AG10803 (cell line): ENCODE measurements at regions not wholly inside any gene's neighbourhood (a gene's known extent, or its start where the extent isn't known, plus 50 kb on each side); places are given as distances from the start of the nearest gene placed in this dataset.

Experiments used
- DNase-seq: peaks from one replicate; pipeline ENCODE4 v3.0.0; 2010; ENCODE audit warnings: low read depth
- H3K4me3 ChIP-seq: 2 replicates; pipeline ENCODE4 v1.5.1; 2011; ENCODE audit warnings: mild to moderate bottlenecking, low read length, control low read depth
- TF ChIP-seq, protein P1 (sequence below): conservative IDR thresholded peaks from 2 replicates; pipeline ENCODE4 v1.5.1; 2011; ENCODE audit warnings: mild to moderate bottlenecking, low read length, control low read depth, inconsistent platforms

GRCh38 chr7:68014031-68014736 is 1017.6 kb downstream of the TYW1 start:
- H3K4me3 ChIP-seq: no peak overlapping the region
- no peak for DNase-seq
- TF ChIP-seq, protein P1, sequence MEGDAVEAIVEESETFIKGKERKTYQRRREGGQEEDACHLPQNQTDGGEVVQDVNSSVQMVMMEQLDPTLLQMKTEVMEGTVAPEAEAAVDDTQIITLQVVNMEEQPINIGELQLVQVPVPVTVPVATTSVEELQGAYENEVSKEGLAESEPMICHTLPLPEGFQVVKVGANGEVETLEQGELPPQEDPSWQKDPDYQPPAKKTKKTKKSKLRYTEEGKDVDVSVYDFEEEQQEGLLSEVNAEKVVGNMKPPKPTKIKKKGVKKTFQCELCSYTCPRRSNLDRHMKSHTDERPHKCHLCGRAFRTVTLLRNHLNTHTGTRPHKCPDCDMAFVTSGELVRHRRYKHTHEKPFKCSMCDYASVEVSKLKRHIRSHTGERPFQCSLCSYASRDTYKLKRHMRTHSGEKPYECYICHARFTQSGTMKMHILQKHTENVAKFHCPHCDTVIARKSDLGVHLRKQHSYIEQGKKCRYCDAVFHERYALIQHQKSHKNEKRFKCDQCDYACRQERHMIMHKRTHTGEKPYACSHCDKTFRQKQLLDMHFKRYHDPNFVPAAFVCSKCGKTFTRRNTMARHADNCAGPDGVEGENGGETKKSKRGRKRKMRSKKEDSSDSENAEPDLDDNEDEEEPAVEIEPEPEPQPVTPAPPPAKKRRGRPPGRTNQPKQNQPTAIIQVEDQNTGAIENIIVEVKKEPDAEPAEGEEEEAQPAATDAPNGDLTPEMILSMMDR: no peak

- H3K4me3 ChIP-seq: no peak overlapping the region
- TF ChIP-seq, protein P1: no peak
- DNase-seq: no peak
Measured at GRCh38 chr7:68015122-68015977, 1018.7 kb downstream of the TYW1 start.

DNA sequence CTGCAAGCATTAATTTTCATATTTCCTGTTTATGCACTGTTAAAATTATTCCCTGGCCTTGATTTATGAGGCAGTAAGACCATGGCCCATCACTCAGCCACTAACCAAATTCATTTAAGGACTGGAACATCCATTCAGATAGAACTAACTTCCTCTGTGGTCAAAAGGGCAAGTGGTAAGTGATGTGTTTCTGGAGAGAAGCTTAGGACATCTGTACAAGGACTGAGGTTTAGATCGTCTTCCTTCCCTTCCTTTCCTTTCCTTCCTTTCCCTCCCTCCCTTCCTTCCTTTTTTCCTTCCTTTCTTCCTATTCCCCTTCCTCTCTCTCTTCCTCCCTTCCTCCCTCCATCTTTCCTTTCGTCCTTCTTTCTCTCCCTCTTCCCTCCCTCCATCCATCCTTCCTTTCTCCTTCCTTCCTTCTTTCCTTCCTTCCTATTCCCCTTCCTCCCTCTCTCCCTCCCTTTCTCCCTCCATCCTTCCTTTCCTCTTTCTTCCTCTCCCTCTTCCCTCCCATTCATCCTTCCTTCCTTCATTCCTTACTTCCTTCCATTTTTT is 1019.4 kb downstream of the TYW1 start:
- no peak for DNase-seq
- TF ChIP-seq, protein P1: no peak
- no peak overlapping the region for H3K4me3 ChIP-seq

GRCh38 chr7:68020102-68020501 is 1023.5 kb downstream of the TYW1 start:
- no peak for DNase-seq
- TF ChIP-seq, protein P1: no peak
- no peak overlapping the region for H3K4me3 ChIP-seq

DNA sequence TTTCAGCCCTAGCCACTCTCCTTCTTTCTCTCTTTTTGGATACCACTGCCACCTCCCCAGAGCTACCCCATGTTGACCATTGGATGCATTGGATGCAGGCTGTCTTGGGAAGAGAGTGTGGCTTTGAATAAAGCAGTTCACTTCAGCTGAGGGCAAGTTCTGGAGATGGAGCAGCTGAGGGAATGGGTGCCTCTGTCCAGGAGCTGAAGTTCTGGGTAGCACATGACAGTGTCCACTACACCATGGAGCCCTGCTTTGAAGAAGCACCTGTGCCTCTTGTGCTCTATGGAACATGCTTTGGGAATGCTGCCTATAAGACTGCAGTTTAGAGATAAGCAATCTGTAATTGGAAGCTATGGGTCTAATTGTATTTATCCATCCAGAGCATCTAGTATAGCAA is 1028.7 kb downstream of the TYW1 start:
- H3K4me3 ChIP-seq: no peak overlapping the region
- TF ChIP-seq, protein P1: no peak
- DNase-seq: no peak

DNA sequence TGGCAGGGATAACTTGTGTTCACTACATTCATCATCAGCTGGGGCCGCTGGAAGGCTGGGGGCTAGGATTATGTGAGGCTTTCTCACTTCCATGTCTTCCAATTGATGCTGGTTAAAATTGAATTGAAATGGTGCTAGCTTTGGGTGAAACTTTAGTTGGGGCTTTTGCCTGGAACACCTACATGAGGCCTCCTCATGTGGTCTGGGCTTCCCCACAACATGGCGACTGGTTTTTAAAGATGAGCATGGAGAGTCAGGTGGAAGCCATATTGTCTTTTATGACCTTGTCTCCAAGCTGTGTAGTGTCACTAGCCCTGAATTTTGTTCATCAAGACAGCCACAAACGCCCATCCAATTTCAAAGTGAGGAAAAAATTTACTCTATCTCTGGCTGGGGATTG is 1033.9 kb downstream of the TYW1 start:
- TF ChIP-seq, protein P1: no peak
- no peak overlapping the region for H3K4me3 ChIP-seq
- no peak for DNase-seq
